Endothelial cell of umbilical vein (primary cell): ENCODE measurements at regions not wholly inside any gene's neighbourhood (a gene's known extent, or its start where the extent isn't known, plus 50 kb on each side); places are given as distances from the start of the nearest gene placed in this dataset.

Experiments
- BruUV-seq: library from RNA; stranded (reverse); fragments of 400-500 nt; replicated peaks from 2 replicates; lab custom pipeline; 2021; lab: Mats Ljungman, UMichigan
- CTCF ChIA-PET: fragments of 300-600, 350-600 bp; sonication (Branson Sonifier 250); formaldehyde crosslinking; loops from one replicate; lab custom pipeline; 2021; ENCODE audit warnings: antibody characterized with exemption, inconsistent platforms; lab: Charles Lee
- POLR2A ChIA-PET: fragments of 300-600, 350-600 bp; sonication (Branson Sonifier 250); formaldehyde crosslinking; loops from one replicate; lab custom pipeline; 2021; ENCODE audit warnings: antibody characterized with exemption, inconsistent platforms; lab: Charles Lee
- DNase-seq: peaks from one replicate; pipeline ENCODE4 v3.0.0-alpha.2; 2011; ENCODE audit warnings: low read depth, low spot score
- FAIRE-seq: peaks from 2 replicates; lab custom pipeline; 2011; peaks lifted over from hg19 to GRCh38; lab: Jason Lieb, UNC
- H2AFZ ChIP-seq: 2 replicates; pipeline ENCODE4 v1.6.0; 2012; ENCODE audit warnings: low read depth, low read length, control low read depth, inconsistent platforms
- H3K27ac ChIP-seq: 2 replicates; pipeline ENCODE4 v1.5.1; 2011; ENCODE audit warnings: low read depth, mild to moderate bottlenecking, control low read depth, low read length, moderate library complexity; ENCODE audit not compliant: insufficient read depth
- H3K27me3 ChIP-seq, 2 experiments: 2 replicates each; pipeline versions ENCODE4 v1.6.0 to v1.6.1; 2011; ENCODE audit warnings: low read length in 2 of 2, mixed read lengths in 1 of 2; ENCODE audit not compliant: control insufficient read depth in 2 of 2, insufficient read depth in 2 of 2
- H3K36me3 ChIP-seq, 2 experiments: 2 replicates in 1 of 2; 3 replicates in 1 of 2; pipeline ENCODE4 v1.5.1; 2011; ENCODE audit warnings: low read length in 2 of 2, mild to moderate bottlenecking in 1 of 2, moderate library complexity in 1 of 2; ENCODE audit not compliant: control insufficient read depth in 2 of 2, insufficient read depth in 2 of 2; ENCODE audit errors: extremely low read depth in 1 of 2
- H3K4me1 ChIP-seq: 3 replicates; pipeline ENCODE4 v1.5.1; 2011; ENCODE audit warnings: mild to moderate bottlenecking, low read length; ENCODE audit not compliant: control insufficient read depth, insufficient read depth; ENCODE audit errors: extremely low read depth
- H3K4me2 ChIP-seq: 2 replicates; pipeline ENCODE4 v1.6.1; 2011; ENCODE audit warnings: low read length, control low read depth, mixed read lengths; ENCODE audit not compliant: insufficient read depth
- H3K4me3 ChIP-seq, 3 experiments: fragments of 200-600 bp in 1 of 3; sonication (generic), shearing (Covaris generic) in 1 of 3; replicated peaks in 1 of 3; 2 replicates each; pipeline ENCODE4 v1.5.1; 2011 to 2016; ENCODE audit warnings: control low read depth in 3 of 3, low read length in 3 of 3, mild to moderate bottlenecking in 2 of 3, inconsistent platforms in 1 of 3, low read depth in 1 of 3, moderate library complexity in 1 of 3; ENCODE audit not compliant: insufficient read depth in 1 of 3
- H3K79me2 ChIP-seq: 2 replicates; pipeline ENCODE4 v1.6.0; 2012; ENCODE audit warnings: low read length, inconsistent platforms; ENCODE audit not compliant: control insufficient read depth, insufficient read depth
- H3K9ac ChIP-seq: replicated peaks from 2 replicates; pipeline ENCODE3; 2011; ENCODE audit warnings: low read length, control low read depth; ENCODE audit not compliant: insufficient read depth; ENCODE audit errors: extremely low read depth
- H3K9me1 ChIP-seq: replicated peaks from 3 replicates; pipeline ENCODE4 v1.6.0; 2011; ENCODE audit warnings: mild to moderate bottlenecking, low read length; ENCODE audit not compliant: control insufficient read depth, insufficient read depth; ENCODE audit errors: extremely low read depth
- H3K9me3 ChIP-seq: replicated peaks from 2 replicates; pipeline ENCODE4 v1.5.1; 2012; ENCODE audit warnings: low read length, inconsistent platforms; ENCODE audit not compliant: control insufficient read depth, insufficient read depth
- H4K20me1 ChIP-seq: replicated peaks from 2 replicates; pipeline ENCODE3; 2011; ENCODE audit warnings: mild to moderate bottlenecking, low read length; ENCODE audit not compliant: control insufficient read depth, insufficient read depth; ENCODE audit errors: extremely low read depth
- CTCF ChIP-seq, 2 donors: IDR thresholded peaks; 1 replicate in 1 of 2; 2 replicates in 1 of 2; pipeline ENCODE4 v1.5.1; 2011; ENCODE audit warnings: low read length in 2 of 2, mild to moderate bottlenecking in 2 of 2, moderate library complexity in 2 of 2, control low read depth in 1 of 2, inconsistent platforms in 1 of 2, low read depth in 1 of 2; ENCODE audit not compliant: insufficient read depth in 1 of 2; ENCODE audit errors: extremely low read depth in 1 of 2
- EZH2 ChIP-seq: IDR thresholded peaks from 2 replicates; pipeline ENCODE4 v1.6.1; 2012; ENCODE audit warnings: borderline replicate concordance, low read depth, mild to moderate bottlenecking, moderate library complexity, low read length, inconsistent platforms; ENCODE audit not compliant: severe bottlenecking
- FOS ChIP-seq: IDR thresholded peaks from 2 replicates; pipeline ENCODE4 v1.6.1; 2011; ENCODE audit warnings: mild to moderate bottlenecking, low read length, moderate library complexity, borderline replicate concordance; ENCODE audit not compliant: insufficient read depth
- GATA2 ChIP-seq: IDR thresholded peaks from 2 replicates; pipeline ENCODE4 v1.7.0; 2011; ENCODE audit warnings: low read depth, mild to moderate bottlenecking, moderate library complexity, mixed read lengths, low read length; ENCODE audit not compliant: insufficient read length, insufficient read depth
- JUN ChIP-seq: IDR thresholded peaks from 2 replicates; pipeline ENCODE4 v1.6.1; 2011; ENCODE audit warnings: borderline replicate concordance, low read depth; ENCODE audit not compliant: insufficient read length, insufficient read depth
- MYC ChIP-seq: IDR thresholded peaks from one replicate; pipeline ENCODE4 v1.6.1; 2011; ENCODE audit warnings: mild to moderate bottlenecking, low read depth, low read length
- POLR2A ChIP-seq: IDR thresholded peaks from 2 replicates; pipeline ENCODE4 v1.6.1; 2012; ENCODE audit warnings: low read depth, mild to moderate bottlenecking, control low read depth, low read length
- POLR2AphosphoS5 ChIP-seq: IDR thresholded peaks from 2 replicates; pipeline ENCODE4 v1.6.1; 2012; ENCODE audit warnings: low read depth, mild to moderate bottlenecking, control low read depth, low read length, moderate library complexity; ENCODE audit not compliant: insufficient read depth
- dilution Hi-C: fragments of 300-500 bp; cut with MboI; formaldehyde crosslinking; loops from one replicate; pipeline ENCODE4 v1.15.0; 2019; ENCODE audit warnings: low sequenced_read_pairs; ENCODE audit not compliant: extremely low pct_ligation_motif_present
- intact Hi-C: fragments of 100-400 bp; cut with micrococcal nuclease; formaldehyde crosslinking; loops from one replicate; pipeline ENCODE4 v1.10.0; 2022
- TF ChIP-seq, protein P1 (sequence below): IDR thresholded peaks from 2 replicates; pipeline ENCODE4 v1.6.1; 2011; ENCODE audit not compliant: insufficient read depth, insufficient read length

GRCh38 chr5:145558288-145558687 is 276.9 kb downstream of the PRELID2 start:
- FAIRE-seq (no peak), DNase-seq (no peak)
- Histone ChIP-seq H3K27me3 (no peaks in the 10 kb centered on the region), H3K9ac (no peak overlapping the region), H3K4me2 (no peak overlapping the region), H3K4me1 (no peaks in the 10 kb centered on the region), H3K36me3 (no peaks in the 10 kb centered on the region), H3K79me2 (no peaks in the 10 kb centered on the region), H3K4me3 (no peak overlapping the region), H4K20me1 (no peaks in the 10 kb centered on the region), H3K27ac (no peak overlapping the region), H2AFZ (no peak overlapping the region), H3K9me3 (no peaks in the 10 kb centered on the region), H3K9me1 (no peaks in the 10 kb centered on the region)
- POLR2A ChIA-PET: no interaction called here
- dilution Hi-C loops: no loop called here
- CTCF ChIA-PET: interaction anchor here (0.5 to 1.1 kb wide), 2 partner anchors 29 to 1299 kb away, joined by 3 read pairs; no protein-coding TSS in a partner anchor
- intact Hi-C loops: no loop called here
- TF ChIP-seq FOS (no peak), POLR2AphosphoS5 (no peak), CTCF (IDR thresholded peaks at IDR 0.05; ENCODE audit: extremely low read depth in 1 of 2, insufficient read depth in 1 of 2, low read depth in 1 of 2, low read length in 2 of 2) (no peak), EZH2 (no peak), GATA2 (no peak), JUN (no peak), MYC (no peak), POLR2A (no peak)
- TF ChIP-seq, protein P1, sequence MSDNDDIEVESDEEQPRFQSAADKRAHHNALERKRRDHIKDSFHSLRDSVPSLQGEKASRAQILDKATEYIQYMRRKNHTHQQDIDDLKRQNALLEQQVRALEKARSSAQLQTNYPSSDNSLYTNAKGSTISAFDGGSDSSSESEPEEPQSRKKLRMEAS: no peak
- no TSS peak for BruUV-seq
